ENCODE measurements at regions not wholly inside any gene's neighbourhood (a gene's known extent, or its start where the extent isn't known, plus 50 kb on each side); places are given as distances from the start of the nearest gene placed in this dataset.

- Histone ChIP-seq H3K23ac (ENCODE audit: low read depth, low read length, poor library complexity) (no peak overlapping the region), H2BK5ac (ENCODE audit: low read length) (no peak overlapping the region), H3K9me3 (replicated peaks in 1 of 2; ENCODE audit: control insufficient read depth in 2 of 2, insufficient read depth in 1 of 2, low read depth in 1 of 2, low read length in 2 of 2) (no peaks in the 10 kb centered on the region), H3K18ac (ENCODE audit: low read length) (no peak overlapping the region), H3K4me3 (ENCODE audit: low read length in 2 of 2) (no peak overlapping the region), H3K27ac (replicated peaks; ENCODE audit: low read length) (no peak overlapping the region), H3K14ac (ENCODE audit: low read length) (no peak overlapping the region), H3K9ac (ENCODE audit: low read depth, low read length, poor library complexity) (no peak overlapping the region), H2AK5ac (ENCODE audit: low read depth, low read length) (no peak overlapping the region), H3K4me2 (ENCODE audit: insufficient read depth, low read length, poor library complexity, severe bottlenecking) (no peak overlapping the region), H2AFZ (ENCODE audit: low read length) (no peak overlapping the region), H3K79me1 (ENCODE audit: low read depth, low read length) (no peaks in the 10 kb centered on the region), H4K91ac (ENCODE audit: low read depth, low read length, poor library complexity) (no peak overlapping the region), H4K8ac (ENCODE audit: low read depth, low read length) (no peak overlapping the region), H2BK120ac (ENCODE audit: low read depth, low read length) (no peak overlapping the region), H3K27me3 (ENCODE audit: control insufficient read depth in 3 of 3, insufficient read depth in 3 of 3, low read depth in 1 of 3, low read length in 3 of 3) (no peaks in the 10 kb centered on the region), H3K36me3 (replicated peaks in 1 of 2; ENCODE audit: control insufficient read depth in 2 of 2, insufficient read depth in 2 of 2, low read length in 2 of 2) (no peaks in the 10 kb centered on the region), H2BK12ac (ENCODE audit: low read length) (no peak overlapping the region), H2BK15ac (ENCODE audit: low read length) (no peak overlapping the region), H3K4ac (ENCODE audit: low read length) (no peak overlapping the region), H3K4me1 (ENCODE audit: control insufficient read depth in 2 of 2, insufficient read depth in 1 of 2, low read depth in 1 of 2, low read length in 2 of 2) (no peaks in the 10 kb centered on the region)
- no CpG with 5 or more reads among the region's 2 CpGs for WGBS, 2 donors (ENCODE audit: extremely low coverage in 2 of 2, insufficient read length in 2 of 2, insufficient replicate concordance in 1 of 2)
- no peak for DNase-seq (ENCODE audit: low spot score)
Measured at GRCh38 chr4:142909908-142910307, 63.8 kb upstream of the INPP4B start.

- H3K27ac ChIP-seq (replicated peaks; ENCODE audit: low read length) = no peak overlapping the region
- H3K14ac ChIP-seq (ENCODE audit: low read length) = no peak overlapping the region
- H3K4ac ChIP-seq (ENCODE audit: low read length) = no peak overlapping the region
- H2AK5ac ChIP-seq (ENCODE audit: low read depth, low read length) = no peak overlapping the region
- H3K9me3 ChIP-seq (replicated peaks in 1 of 2; ENCODE audit: control insufficient read depth in 2 of 2, insufficient read depth in 1 of 2, low read depth in 1 of 2, low read length in 2 of 2) = no peaks in the 10 kb centered on the region
- H3K23ac ChIP-seq (ENCODE audit: low read depth, low read length, poor library complexity) = no peak overlapping the region
- no peaks in the 10 kb centered on the region for H3K27me3 ChIP-seq (ENCODE audit: control insufficient read depth in 3 of 3, insufficient read depth in 3 of 3, low read depth in 1 of 3, low read length in 3 of 3)
- no peak overlapping the region for H4K8ac ChIP-seq (ENCODE audit: low read depth, low read length)
- H3K4me3 ChIP-seq (ENCODE audit: low read length in 2 of 2) = no peak overlapping the region
- H2BK15ac ChIP-seq (ENCODE audit: low read length) = no peak overlapping the region
- H2BK12ac ChIP-seq (ENCODE audit: low read length) = no peak overlapping the region
- no peaks in the 10 kb centered on the region for H3K36me3 ChIP-seq (replicated peaks in 1 of 2; ENCODE audit: control insufficient read depth in 2 of 2, insufficient read depth in 2 of 2, low read length in 2 of 2)
- H2AFZ ChIP-seq (ENCODE audit: low read length) = no peak overlapping the region
- no peak overlapping the region for H3K4me2 ChIP-seq (ENCODE audit: insufficient read depth, low read length, poor library complexity, severe bottlenecking)
- H4K91ac ChIP-seq (ENCODE audit: low read depth, low read length, poor library complexity) = no peak overlapping the region
- no peak overlapping the region for H2BK5ac ChIP-seq (ENCODE audit: low read length)
- H3K9ac ChIP-seq (ENCODE audit: low read depth, low read length, poor library complexity) = no peak overlapping the region
- no peak overlapping the region for H2BK120ac ChIP-seq (ENCODE audit: low read depth, low read length)
- no peaks in the 10 kb centered on the region for H3K4me1 ChIP-seq (ENCODE audit: control insufficient read depth in 2 of 2, insufficient read depth in 1 of 2, low read depth in 1 of 2, low read length in 2 of 2)
- WGBS, 2 donors (ENCODE audit: extremely low coverage in 2 of 2, insufficient read length in 2 of 2, insufficient replicate concordance in 1 of 2) = no CpG with 5 or more reads among the region's 1 CpG
- no peaks in the 10 kb centered on the region for H3K79me1 ChIP-seq (ENCODE audit: low read depth, low read length)
- H3K18ac ChIP-seq (ENCODE audit: low read length) = no peak overlapping the region
- DNase-seq (ENCODE audit: low spot score) = no peak
Measured at GRCh38 chr4:142913034-142913433, 66.9 kb upstream of the INPP4B start.

GRCh38 chr4:142913461-142914030, 67.4 kb upstream of the INPP4B start:
- no peak overlapping the region for H3K4me2 ChIP-seq (ENCODE audit: insufficient read depth, low read length, poor library complexity, severe bottlenecking)
- no peak overlapping the region for H2AK5ac ChIP-seq (ENCODE audit: low read depth, low read length)
- H2BK5ac ChIP-seq (ENCODE audit: low read length) = no peak overlapping the region
- no peak overlapping the region for H3K14ac ChIP-seq (ENCODE audit: low read length)
- no peaks in the 10 kb centered on the region for H3K79me1 ChIP-seq (ENCODE audit: low read depth, low read length)
- H3K27ac ChIP-seq (replicated peaks; ENCODE audit: low read length) = no peak overlapping the region
- H4K8ac ChIP-seq (ENCODE audit: low read depth, low read length) = no peak overlapping the region
- H3K23ac ChIP-seq (ENCODE audit: low read depth, low read length, poor library complexity) = no peak overlapping the region
- no peaks in the 10 kb centered on the region for H3K36me3 ChIP-seq (replicated peaks in 1 of 2; ENCODE audit: control insufficient read depth in 2 of 2, insufficient read depth in 2 of 2, low read length in 2 of 2)
- H3K9me3 ChIP-seq (replicated peaks in 1 of 2; ENCODE audit: control insufficient read depth in 2 of 2, insufficient read depth in 1 of 2, low read depth in 1 of 2, low read length in 2 of 2) = no peaks in the 10 kb centered on the region
- no peaks in the 10 kb centered on the region for H3K4me1 ChIP-seq (ENCODE audit: control insufficient read depth in 2 of 2, insufficient read depth in 1 of 2, low read depth in 1 of 2, low read length in 2 of 2)
- H2BK12ac ChIP-seq (ENCODE audit: low read length) = no peak overlapping the region
- no peak for DNase-seq (ENCODE audit: low spot score)
- H2AFZ ChIP-seq (ENCODE audit: low read length) = no peak overlapping the region
- WGBS, 2 donors (ENCODE audit: extremely low coverage in 2 of 2, insufficient read length in 2 of 2, insufficient replicate concordance in 1 of 2) = no CpG with 5 or more reads among the region's 4 CpGs
- no peak overlapping the region for H2BK15ac ChIP-seq (ENCODE audit: low read length)
- no peak overlapping the region for H3K9ac ChIP-seq (ENCODE audit: low read depth, low read length, poor library complexity)
- H2BK120ac ChIP-seq (ENCODE audit: low read depth, low read length) = no peak overlapping the region
- H3K18ac ChIP-seq (ENCODE audit: low read length) = no peak overlapping the region
- H3K4me3 ChIP-seq (ENCODE audit: low read length in 2 of 2) = no peak overlapping the region
- H4K91ac ChIP-seq (ENCODE audit: low read depth, low read length, poor library complexity) = no peak overlapping the region
- no peaks in the 10 kb centered on the region for H3K27me3 ChIP-seq (ENCODE audit: control insufficient read depth in 3 of 3, insufficient read depth in 3 of 3, low read depth in 1 of 3, low read length in 3 of 3)
- H3K4ac ChIP-seq (ENCODE audit: low read length) = no peak overlapping the region

GRCh38 chr4:142917678-142918077, 71.6 kb upstream of the INPP4B start:
- no peak overlapping the region for H3K4me3 ChIP-seq (ENCODE audit: low read length in 2 of 2)

More at GRCh38 chr4:142917678-142918077, 71.6 kb upstream of the INPP4B start:
- WGBS, 2 donors (ENCODE audit: extremely low coverage in 2 of 2, insufficient read length in 2 of 2, insufficient replicate concordance in 1 of 2) = no CpG with 5 or more reads among the region's 4 CpGs
- H3K9me3 ChIP-seq (replicated peaks in 1 of 2; ENCODE audit: control insufficient read depth in 2 of 2, insufficient read depth in 1 of 2, low read depth in 1 of 2, low read length in 2 of 2) = no peaks in the 10 kb centered on the region
- no peak overlapping the region for H3K4me2 ChIP-seq (ENCODE audit: insufficient read depth, low read length, poor library complexity, severe bottlenecking)
- H3K79me1 ChIP-seq (ENCODE audit: low read depth, low read length) = no peaks in the 10 kb centered on the region
- H3K27ac ChIP-seq (replicated peaks; ENCODE audit: low read length) = no peak overlapping the region
- no peak overlapping the region for H3K14ac ChIP-seq (ENCODE audit: low read length)
- H2BK12ac ChIP-seq (ENCODE audit: low read length) = no peak overlapping the region
- no peak overlapping the region for H3K9ac ChIP-seq (ENCODE audit: low read depth, low read length, poor library complexity)
- no peak overlapping the region for H2BK120ac ChIP-seq (ENCODE audit: low read depth, low read length)
- no peaks in the 10 kb centered on the region for H3K4me1 ChIP-seq (ENCODE audit: control insufficient read depth in 2 of 2, insufficient read depth in 1 of 2, low read depth in 1 of 2, low read length in 2 of 2)
- H2BK15ac ChIP-seq (ENCODE audit: low read length) = no peak overlapping the region
- no peak overlapping the region for H4K8ac ChIP-seq (ENCODE audit: low read depth, low read length)
- H2AFZ ChIP-seq (ENCODE audit: low read length) = no peak overlapping the region
- H4K91ac ChIP-seq (ENCODE audit: low read depth, low read length, poor library complexity) = no peak overlapping the region
- H3K4ac ChIP-seq (ENCODE audit: low read length) = no peak overlapping the region
- H3K23ac ChIP-seq (ENCODE audit: low read depth, low read length, poor library complexity) = no peak overlapping the region
- no peak overlapping the region for H3K18ac ChIP-seq (ENCODE audit: low read length)
- H3K27me3 ChIP-seq (ENCODE audit: control insufficient read depth in 3 of 3, insufficient read depth in 3 of 3, low read depth in 1 of 3, low read length in 3 of 3) = no peaks in the 10 kb centered on the region
- no peak overlapping the region for H2BK5ac ChIP-seq (ENCODE audit: low read length)
- DNase-seq (ENCODE audit: low spot score) = no peak
- no peak overlapping the region for H2AK5ac ChIP-seq (ENCODE audit: low read depth, low read length)
- no peaks in the 10 kb centered on the region for H3K36me3 ChIP-seq (replicated peaks in 1 of 2; ENCODE audit: control insufficient read depth in 2 of 2, insufficient read depth in 2 of 2, low read length in 2 of 2)

All from neuronal stem cell (in vitro differentiated cells).